ENCODE measurements at regions not wholly inside any gene's neighbourhood (a gene's known extent, or its start where the extent isn't known, plus 50 kb on each side); places are given as distances from the start of the nearest gene placed in this dataset.

- H3K9me3 Mint-ChIP-seq: peaks cover 76% of the 10 kb centered on the region
Observed at GRCh38 chr14:105848570-105848969, 322.2 kb downstream of the TMEM121 start.

GRCh38 chr14:105849933-105850626 lies 323.7 kb downstream of the TMEM121 start:
- DNase-seq: no peak
- Mint-ChIP-seq H3K27me3 (ENCODE audit: low read depth, poor library complexity) (peaks cover 4% of the 10 kb centered on the region), H3K4me1 (no peaks in the 10 kb centered on the region), H3K4me3 (no peak overlapping the region), H3K27ac (no peak overlapping the region), H3K9me3 (peaks cover 74% of the 10 kb centered on the region), H3K36me3 (ENCODE audit: low read depth) (peaks cover 18% of the 10 kb centered on the region)
- TF ChIP-seq CTCF (IDR thresholded peaks at IDR 0.05): no peak

More at GRCh38 chr14:105848570-105848969, 322.2 kb downstream of the TMEM121 start:
- no peak for TF ChIP-seq CTCF (IDR thresholded peaks at IDR 0.05)
- H3K4me1 Mint-ChIP-seq: no peaks in the 10 kb centered on the region
- no peak for DNase-seq
- peaks cover 16% of the 10 kb centered on the region for H3K36me3 Mint-ChIP-seq (ENCODE audit: low read depth)
- no peak overlapping the region for H3K4me3 Mint-ChIP-seq
- no peak overlapping the region for H3K27ac Mint-ChIP-seq
- peaks cover 5% of the 10 kb centered on the region for H3K27me3 Mint-ChIP-seq (ENCODE audit: low read depth, poor library complexity)

GRCh38 chr14:105850853-105851581 lies 324.6 kb downstream of the TMEM121 start:
- Mint-ChIP-seq H3K9me3 (peaks cover 76% of the 10 kb centered on the region), H3K36me3 (ENCODE audit: low read depth) (peaks cover 18% of the 10 kb centered on the region), H3K27ac (no peak overlapping the region), H3K27me3 (ENCODE audit: low read depth, poor library complexity) (peaks cover 4% of the 10 kb centered on the region), H3K4me3 (no peak overlapping the region), H3K4me1 (no peaks in the 10 kb centered on the region)
- no peak for TF ChIP-seq CTCF (IDR thresholded peaks at IDR 0.05)
- no peak for DNase-seq

- Mint-ChIP-seq H3K4me1 (no peaks in the 10 kb centered on the region), H3K27ac (no peak overlapping the region), H3K4me3 (no peak overlapping the region), H3K27me3 (ENCODE audit: low read depth, poor library complexity) (peaks cover 4% of the 10 kb centered on the region), H3K9me3 (peaks cover 74% of the 10 kb centered on the region), H3K36me3 (ENCODE audit: low read depth) (peaks cover 13% of the 10 kb centered on the region)
- no peak for TF ChIP-seq CTCF (IDR thresholded peaks at IDR 0.05)
- DNase-seq: no peak
Observed at GRCh38 chr14:105851716-105852377, 325.5 kb downstream of the TMEM121 start.

GRCh38 chr14:105852378-105853088 lies 326.1 kb downstream of the TMEM121 start:
- no peak overlapping the region for H3K4me3 Mint-ChIP-seq
- no peak for DNase-seq
- TF ChIP-seq CTCF (IDR thresholded peaks at IDR 0.05): no peak
- H3K27me3 Mint-ChIP-seq (ENCODE audit: low read depth, poor library complexity): peaks cover 4% of the 10 kb centered on the region
- peaks cover 74% of the 10 kb centered on the region for H3K9me3 Mint-ChIP-seq
- no peak overlapping the region for H3K27ac Mint-ChIP-seq
- H3K4me1 Mint-ChIP-seq: no peaks in the 10 kb centered on the region
- peaks cover 12% of the 10 kb centered on the region for H3K36me3 Mint-ChIP-seq (ENCODE audit: low read depth)
